ENCODE measurements at regions not wholly inside any gene's neighbourhood (a gene's known extent, or its start where the extent isn't known, plus 50 kb on each side); places are given as distances from the start of the nearest gene placed in this dataset.

- TF ChIP-seq CTCF (IDR thresholded peaks at IDR 0.05; ENCODE audit: control extremely low read depth in 1 of 3, insufficient read depth in 1 of 3, low read depth in 1 of 3, low read length in 3 of 3) (no peak), RNF2 (IDR thresholded peaks at IDR 0.05; ENCODE audit: borderline replicate concordance, low read depth, low read length, missing control alignments, poor library complexity, severe bottlenecking) (no peak), USF2 (IDR thresholded peaks at IDR 0.05; ENCODE audit: low read length) (no peak)
These were observed 162.4 kb upstream of the B3GAT1 start for GRCh38 chr11:134574425-134574824.
